ENCODE measurements at regions not wholly inside any gene's neighbourhood (a gene's known extent, or its start where the extent isn't known, plus 50 kb on each side); places are given as distances from the start of the nearest gene placed in this dataset.

DNA sequence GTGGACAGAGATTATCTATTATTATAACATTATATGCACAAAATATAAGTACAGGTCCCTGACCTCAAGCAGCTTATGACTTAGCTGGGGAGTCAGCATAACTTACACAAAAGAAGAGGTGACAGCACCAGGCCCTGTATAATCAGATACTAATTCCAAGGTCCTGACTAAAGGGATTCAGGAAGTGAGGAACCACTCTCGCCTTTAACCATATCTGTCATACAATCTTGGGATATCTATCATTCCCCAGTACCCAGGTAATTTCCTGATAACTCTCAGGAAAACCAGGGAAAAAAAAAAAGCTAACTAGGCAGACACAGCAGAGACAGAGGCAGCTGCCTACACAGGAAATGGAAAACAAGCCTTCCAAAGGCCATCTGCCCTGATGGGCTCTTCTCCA is 78.5 kb upstream of the CAMK1G start (continued):
- no peak for TF ChIP-seq ZNF462 (CRISPR knock-in tag; IDR thresholded peaks at IDR 0.05)
- no peak for TF ChIP-seq CTCF (conservative IDR thresholded peaks at IDR 0.05; ENCODE audit: low read depth in 2 of 2)
- no peak for TF ChIP-seq STAT1 (IDR thresholded peaks at IDR 0.05; ENCODE audit: unreplicated experiment)
- no peak for TF ChIP-seq JUNB (IDR thresholded peaks at IDR 0.05; ENCODE audit: unreplicated experiment)
- no peak for TF ChIP-seq EZH2phosphoT487 (IDR thresholded peaks at IDR 0.05; ENCODE audit: unreplicated experiment)

- TF ChIP-seq STAT1 (IDR thresholded peaks at IDR 0.05; ENCODE audit: unreplicated experiment) (no peak), NANOG (IDR thresholded peaks at IDR 0.05; ENCODE audit: borderline replicate concordance) (no peak), EZH2phosphoT487 (IDR thresholded peaks at IDR 0.05; ENCODE audit: unreplicated experiment) (no peak), CTCF (conservative IDR thresholded peaks at IDR 0.05; ENCODE audit: low read depth in 2 of 2) (no peak), ZNF331 (CRISPR knock-in tag; IDR thresholded peaks at IDR 0.05; ENCODE audit: low read depth) (no peak)
These were observed 77.4 kb upstream of the CAMK1G start for GRCh38 chr1:209506101-209506500.

More at GRCh38 chr1:209506101-209506500, 77.4 kb upstream of the CAMK1G start:
- no peaks in the 10 kb centered on the region for H3K9me2 ChIP-seq (ENCODE audit: insufficient read depth)
- no peaks in the 10 kb centered on the region for H3K27me3 ChIP-seq (ENCODE audit: insufficient read depth)
- H3K27me3 Mint-ChIP-seq (ENCODE audit: insufficient read depth, low read depth, poor library complexity), result no peaks in the 10 kb centered on the region
- H3K4me3 Mint-ChIP-seq, result no peak overlapping the region
- H4K20me1 ChIP-seq (replicated peaks; ENCODE audit: insufficient read depth), result no peaks in the 10 kb centered on the region
- ATAC-seq (no peak), DNase-seq (ENCODE audit: low spot score) (no peak)
- H3K27ac ChIP-seq (ENCODE audit: low read depth), result no peak overlapping the region
- no peaks in the 10 kb centered on the region; the same call in 2 of the 3 replicates for H3K9me3 Mint-ChIP-seq
- no peaks in the 10 kb centered on the region for H3F3A ChIP-seq (replicated peaks; ENCODE audit: low read depth)
- 0 out of 3 replicates have a peak, but pooled peaks cover 7% of the 10 kb centered on the region for H3K4me1 Mint-ChIP-seq
- no peaks in the 10 kb centered on the region for H3K36me3 Mint-ChIP-seq (ENCODE audit: low read depth)
- no peak overlapping the region for H3K4me2 ChIP-seq
- no peaks in the 10 kb centered on the region for H3K36me3 ChIP-seq (ENCODE audit: insufficient read depth)
- no peaks in the 10 kb centered on the region for H3K4me1 ChIP-seq (ENCODE audit: insufficient read depth)
- H3K4me3 ChIP-seq, result no peak overlapping the region
- no peak overlapping the region for H3K27ac Mint-ChIP-seq
- no peaks in the 10 kb centered on the region for H3K79me2 ChIP-seq (replicated peaks; ENCODE audit: insufficient read depth)
- no peak overlapping the region for H2AFZ ChIP-seq

All from GM23338 (cell line).